Left ventricle myocardium superior (tissue), 1 donor: ENCODE measurements at regions not wholly inside any gene's neighbourhood (a gene's known extent, or its start where the extent isn't known, plus 50 kb on each side); places are given as distances from the start of the nearest gene placed in this dataset.

ENCODE experiments used
- ATAC-seq: fragments of 200-7000 bp; cut with Tn5 transposase; one replicate; pipeline ENCODE4 v1.9.1; 2020; ENCODE audit warnings: mild to moderate bottlenecking, moderate library complexity
- DNase-seq: peaks from one replicate; pipeline ENCODE4 v3.0.0-alpha.2; 2020
- intact Hi-C: fragments of 100-400 bp; cut with micrococcal nuclease; formaldehyde crosslinking; loops from one replicate; pipeline ENCODE4 v1.11.0; 2022
- donor health status: DM: no; HTN: yes; CAD: no; lungs with severe emphysema.

- no peak for ATAC-seq
- no peak for DNase-seq
- intact Hi-C loops = no loop called here
Observed at GRCh38 chr18:54764786-54765185, 63.5 kb upstream of the RAB27B start.

GRCh38 chr18:54765636-54766375, 62.5 kb upstream of the RAB27B start:
- intact Hi-C loops = no loop called here
- DNase-seq (no peak), ATAC-seq (no peak)

- DNase-seq = no peak
- ATAC-seq = no peak
- intact Hi-C loops = no loop called here
Observed at GRCh38 chr18:54766634-54767033, 61.6 kb upstream of the RAB27B start.

- ATAC-seq (no peak), DNase-seq (no peak)
- intact Hi-C loops = no loop called here
Observed at GRCh38 chr18:54767098-54767497, 61.2 kb upstream of the RAB27B start.

- no peak for ATAC-seq
- intact Hi-C loops = no loop called here
- no peak for DNase-seq
Observed at GRCh38 chr18:54769526-54770464, 58.5 kb upstream of the RAB27B start.

- ATAC-seq (no peak), DNase-seq (no peak)
- intact Hi-C loops = no loop called here
Observed at GRCh38 chr18:54772056-54772455, 56.2 kb upstream of the RAB27B start.

- no peak for ATAC-seq
- intact Hi-C loops = no loop called here
- no peak for DNase-seq
Observed at GRCh38 chr18:54774423-54774822, 53.9 kb upstream of the RAB27B start.

- ATAC-seq (no peak), DNase-seq (no peak)
- intact Hi-C loops = no loop called here
Observed at GRCh38 chr18:54774981-54775665, 53.2 kb upstream of the RAB27B start.

GRCh38 chr18:54775686-54776085, 52.6 kb upstream of the RAB27B start:
- intact Hi-C loops = no loop called here

GRCh38 chr18:54776282-54776977, 51.8 kb upstream of the RAB27B start:
- ATAC-seq = peak; percentile 48
- intact Hi-C loops = no loop called here
- no peak for DNase-seq

More at GRCh38 chr18:54775686-54776085, 52.6 kb upstream of the RAB27B start:
- DNase-seq (no peak), ATAC-seq (no peak)

- DNase-seq = no peak
- intact Hi-C loops = no loop called here
- ATAC-seq = no peak
Observed at GRCh38 chr18:54777118-54777791, 51.0 kb upstream of the RAB27B start.

GRCh38 chr18:54777989-54778388, 50.3 kb upstream of the RAB27B start:
- intact Hi-C loops = no loop called here
- ATAC-seq (no peak), DNase-seq (no peak)
